KG1 (cell line): ENCODE measurements at regions not wholly inside any gene's neighbourhood (a gene's known extent, or its start where the extent isn't known, plus 50 kb on each side); places are given as distances from the start of the nearest gene placed in this dataset.
"Not testable (repeated sequence)": the region's sequence is repeated elsewhere in the genome, so short reads cannot be mapped to it uniquely, and the experiment has no call there.

Source experiments
- DNase-seq: peaks from one replicate; lab custom pipeline; 2025; lab: John Stamatoyannopoulos, UW

- DNase-seq = no peak
Observed at GRCh38 chr15:53031469-53031868, 241.3 kb upstream of the ONECUT1 start.

- no peak for DNase-seq
Observed at GRCh38 chr15:53022788-53023187, 232.7 kb upstream of the ONECUT1 start.

GRCh38 chr15:53013329-53013728 lies 223.2 kb upstream of the ONECUT1 start:
- no peak for DNase-seq

- DNase-seq = not testable (repeated sequence)
Observed at GRCh38 chr15:53011779-53012178, 221.6 kb upstream of the ONECUT1 start.

GRCh38 chr15:53009093-53009492 lies 219.0 kb upstream of the ONECUT1 start:
- DNase-seq = no peak

GRCh38 chr15:53000409-53000808 lies 210.3 kb upstream of the ONECUT1 start:
- DNase-seq = no peak

DNA sequence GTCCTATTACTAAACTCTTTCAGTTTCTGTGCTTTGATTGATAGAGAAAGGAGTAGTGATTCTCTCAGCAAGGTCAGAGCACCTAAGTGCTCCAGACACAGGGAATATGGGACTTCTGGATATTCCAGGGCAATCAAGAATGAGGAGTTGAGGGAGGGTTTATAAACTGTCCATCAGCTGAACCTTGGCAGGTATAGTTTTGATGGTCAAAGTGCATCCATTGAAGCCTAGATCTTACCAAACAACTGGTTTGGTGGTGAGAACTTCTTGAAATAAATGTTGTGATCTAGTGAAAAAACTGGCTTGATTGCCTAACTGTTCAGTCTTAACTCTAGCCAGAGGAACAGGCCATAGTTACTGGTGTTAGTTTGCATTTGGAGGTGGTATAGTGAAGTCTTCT lies 207.0 kb upstream of the ONECUT1 start:
- no peak for DNase-seq

- DNase-seq = no peak
Observed at GRCh38 chr15:52994290-52994689, 204.2 kb upstream of the ONECUT1 start.

GRCh38 chr15:52984507-52984906 lies 194.4 kb upstream of the ONECUT1 start:
- DNase-seq = no peak

DNA sequence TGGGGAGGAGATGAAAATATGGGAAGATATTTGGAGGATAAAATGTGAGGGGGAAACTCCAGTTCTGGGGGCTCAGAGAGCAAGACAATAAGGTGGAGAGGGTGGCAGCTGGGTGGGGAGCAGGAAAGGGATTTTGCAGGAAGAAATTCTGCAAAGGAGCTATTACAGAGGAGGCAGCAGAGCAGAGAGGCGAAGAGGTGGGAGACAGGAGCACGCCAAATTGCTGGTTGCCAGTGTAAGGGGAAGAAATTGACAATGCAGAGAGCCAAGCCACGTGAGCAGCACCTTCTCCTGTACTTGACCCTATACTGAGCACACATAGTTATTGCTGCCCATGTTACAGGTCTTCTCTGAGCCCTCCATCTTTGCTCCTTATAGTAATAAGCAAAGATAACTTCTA lies 190.3 kb upstream of the ONECUT1 start:
- DNase-seq = no peak

DNA sequence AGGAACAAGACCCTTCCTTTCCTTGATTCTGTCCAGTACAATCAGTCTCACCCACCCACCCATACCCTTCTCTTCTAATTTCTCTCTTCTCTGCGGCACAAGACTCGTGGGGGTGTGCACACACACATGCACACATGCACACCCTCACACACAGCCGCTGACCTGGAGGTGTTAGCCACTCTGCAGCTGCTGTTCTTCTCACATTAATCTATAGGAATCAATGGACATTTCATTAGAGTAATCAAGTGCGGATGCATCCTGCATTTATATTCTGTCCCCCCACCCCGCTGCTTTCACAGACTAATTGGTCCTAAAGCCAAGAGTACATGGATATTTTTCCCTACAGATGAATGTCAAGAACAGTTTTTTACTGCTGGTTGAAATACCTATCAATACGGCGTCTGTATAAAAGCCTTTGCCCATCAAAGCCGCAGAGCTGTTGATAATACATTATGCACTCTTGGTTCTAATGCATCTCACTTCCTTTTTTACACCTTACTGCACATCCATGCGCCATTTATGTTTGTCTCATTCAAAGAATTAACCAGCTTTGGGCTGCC lies 186.5 kb upstream of the ONECUT1 start:
- DNase-seq = no peak

DNA sequence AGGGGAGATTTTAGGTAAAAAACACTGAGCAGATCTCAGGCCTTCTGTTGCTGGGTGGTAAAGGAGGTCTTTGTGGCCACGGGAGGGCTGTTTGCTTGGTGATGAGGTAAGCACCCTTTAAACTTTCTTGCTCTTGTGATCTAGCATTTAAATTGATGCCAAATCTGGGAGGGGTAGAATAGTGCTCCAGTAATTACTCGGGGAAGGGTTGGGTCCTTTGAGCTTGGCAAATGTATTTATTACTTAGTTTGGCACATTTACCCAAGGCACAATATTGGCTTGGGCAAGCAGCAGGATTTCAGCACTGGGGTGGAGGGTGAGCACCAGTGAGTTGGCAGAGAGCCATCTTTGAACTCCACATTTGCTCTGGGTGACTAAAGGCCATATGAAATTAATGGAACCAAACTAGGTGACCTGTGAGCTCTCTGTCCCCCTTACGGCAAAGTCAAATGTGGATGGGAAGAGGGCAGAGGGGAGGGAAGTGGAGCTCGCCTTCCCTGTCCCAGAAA lies 185.9 kb upstream of the ONECUT1 start:
- DNase-seq = no peak

DNA sequence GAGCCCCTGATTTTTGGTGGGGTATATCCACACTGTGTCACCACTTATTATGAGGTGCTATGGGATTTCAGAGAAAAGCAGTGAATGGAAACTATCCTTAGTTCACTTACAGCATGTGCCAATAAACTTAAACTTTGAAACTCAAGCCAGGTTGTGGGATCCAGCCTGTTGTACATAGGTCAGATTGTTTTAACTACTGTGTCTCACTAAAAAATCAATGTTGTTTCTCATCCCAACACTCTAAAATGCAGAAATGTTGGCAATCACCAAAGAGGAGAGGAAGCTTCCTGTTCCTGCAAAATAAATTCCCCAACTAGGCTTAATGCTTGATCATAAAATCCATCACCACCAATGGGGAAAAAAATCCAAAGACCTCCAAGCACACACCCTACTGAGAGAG lies 173.7 kb upstream of the ONECUT1 start:
- DNase-seq = no peak

GRCh38 chr15:52960283-52960682 lies 170.1 kb upstream of the ONECUT1 start:
- DNase-seq = no peak

- DNase-seq = no peak
Observed at GRCh38 chr15:52943746-52944145, 153.6 kb upstream of the ONECUT1 start.

GRCh38 chr15:52936489-52936888 lies 146.4 kb upstream of the ONECUT1 start:
- DNase-seq = no peak

DNA sequence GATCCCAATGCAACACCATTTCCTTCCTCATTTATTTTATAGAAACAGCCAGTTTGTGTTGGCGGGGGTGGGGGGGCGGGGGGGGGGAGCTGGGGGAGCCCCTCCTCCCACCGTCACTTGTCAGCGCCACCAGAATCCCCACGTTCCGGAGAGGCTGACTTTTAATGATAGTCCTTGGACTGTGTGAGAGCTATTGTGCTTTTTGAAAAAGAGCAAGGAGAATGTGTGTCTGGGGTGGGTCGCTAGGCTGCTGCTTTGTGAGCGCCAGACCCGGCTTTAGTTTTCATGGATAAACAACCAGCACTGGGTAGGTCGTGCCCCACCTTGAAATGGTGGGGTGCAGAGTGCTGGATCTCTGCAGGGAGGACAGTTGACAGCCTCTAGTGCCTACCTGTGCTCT lies 135.0 kb upstream of the ONECUT1 start:
- no peak for DNase-seq

DNA sequence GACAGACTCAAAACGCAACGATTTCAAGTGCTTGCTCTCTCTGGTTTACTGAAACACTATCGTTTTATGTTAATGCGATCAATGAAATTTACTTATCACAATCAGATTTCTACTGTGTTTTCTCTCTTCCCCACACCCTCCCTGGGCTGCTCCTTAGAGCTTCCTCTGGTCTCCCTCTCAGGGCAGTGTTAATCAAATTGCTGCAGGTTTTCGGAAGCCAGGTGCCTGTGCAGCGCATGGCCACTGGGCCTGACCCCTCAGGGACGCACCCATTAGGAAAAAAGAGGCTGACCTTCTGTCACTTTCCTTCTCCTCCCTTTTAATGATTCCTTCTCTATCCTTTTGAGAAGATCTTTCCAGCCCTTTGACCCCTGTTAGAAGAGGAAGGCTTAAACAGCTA lies 134.5 kb upstream of the ONECUT1 start:
- DNase-seq = no peak

GRCh38 chr15:52923626-52924025 lies 133.5 kb upstream of the ONECUT1 start:
- DNase-seq = no peak

DNA sequence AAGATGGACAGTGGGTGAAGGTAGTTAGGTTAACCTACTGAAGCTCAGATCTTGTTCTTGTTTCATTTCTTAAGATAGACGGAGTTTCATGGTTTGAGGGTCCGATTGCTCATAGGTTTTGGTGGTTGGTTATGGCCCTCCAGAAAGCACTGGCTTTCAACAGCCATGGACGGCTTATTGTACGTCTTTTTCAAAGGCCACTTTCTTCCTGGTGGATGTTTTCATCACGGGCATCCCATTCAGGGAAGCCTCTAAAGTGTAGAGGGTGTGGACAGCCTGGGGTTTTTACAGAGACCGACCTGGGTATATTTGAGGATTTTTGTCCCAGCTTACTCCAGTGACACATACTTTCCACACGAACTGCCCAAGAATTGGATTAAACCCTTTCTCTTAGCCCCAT lies 132.7 kb upstream of the ONECUT1 start:
- DNase-seq = no peak

DNA sequence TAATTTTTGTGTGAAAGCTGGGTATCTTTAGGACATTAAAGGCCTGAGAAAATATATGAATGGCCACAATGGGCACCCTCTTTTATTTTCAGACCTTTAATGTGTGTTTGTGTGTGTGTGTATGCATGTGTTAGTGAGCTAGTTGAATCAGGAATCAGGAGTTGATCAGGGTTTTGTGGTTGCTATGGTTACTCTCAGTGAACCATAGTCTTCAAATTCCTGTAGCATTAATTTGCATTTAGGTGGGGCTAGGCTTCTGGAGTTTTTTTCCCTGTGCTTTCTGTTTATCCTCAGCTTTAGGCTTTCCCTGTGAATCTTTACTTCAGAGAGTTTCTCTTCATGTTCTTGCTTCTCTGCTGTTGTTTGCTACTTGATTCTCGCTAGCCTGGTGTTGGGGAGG lies 122.0 kb upstream of the ONECUT1 start:
- DNase-seq = no peak

DNA sequence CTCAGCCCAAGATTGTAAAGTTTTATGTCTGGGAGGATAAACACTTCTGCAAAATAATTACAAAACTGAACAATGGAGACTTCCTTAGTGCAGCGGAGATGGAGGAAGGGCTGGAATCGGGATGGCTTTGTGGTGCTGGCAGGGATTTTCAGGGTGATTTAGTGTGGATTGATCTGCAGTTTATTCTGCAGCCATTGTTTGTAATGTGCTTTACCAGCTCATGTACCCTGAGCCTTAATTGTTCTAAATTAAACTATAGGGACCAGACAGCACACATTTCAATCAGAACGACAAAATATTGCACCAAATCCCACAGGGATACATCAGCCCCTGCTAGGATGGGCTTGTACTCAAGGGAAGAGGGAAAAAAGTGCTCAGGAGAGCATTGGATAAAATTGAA lies 103.2 kb upstream of the ONECUT1 start:
- no peak for DNase-seq

DNA sequence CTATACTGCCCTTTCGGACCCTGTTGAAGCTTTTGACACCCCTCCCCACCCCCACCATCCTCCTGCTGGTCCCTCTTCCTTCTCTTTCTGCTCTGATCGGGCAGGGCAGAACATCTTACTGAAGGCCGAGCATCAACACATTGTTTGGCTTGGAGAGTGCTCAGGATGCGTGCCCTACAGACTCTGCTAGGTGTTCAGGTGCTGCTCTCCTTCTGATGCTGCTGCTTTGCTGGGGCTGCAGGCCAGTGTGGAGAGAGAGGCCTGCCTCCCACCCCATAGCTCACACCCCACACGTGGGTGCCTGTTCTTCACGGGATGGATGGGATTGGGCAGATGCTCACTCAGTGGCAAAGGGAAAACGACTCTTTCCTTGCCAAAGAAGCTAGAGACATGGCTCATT lies 89.8 kb upstream of the ONECUT1 start:
- no peak for DNase-seq

- DNase-seq = no peak
Observed at GRCh38 chr15:52879145-52879544, 89.0 kb upstream of the ONECUT1 start.
